NB4 (cell line): ENCODE measurements at regions not wholly inside any gene's neighbourhood (a gene's known extent, or its start where the extent isn't known, plus 50 kb on each side); places are given as distances from the start of the nearest gene placed in this dataset.

Source experiments
- DNase-seq: peaks from one replicate; pipeline ENCODE4 v3.0.0; 2010; ENCODE audit warnings: low read depth
- H3K4me3 ChIP-seq: one replicate; pipeline ENCODE4 v1.5.1; 2011; ENCODE audit warnings: mild to moderate bottlenecking, low read depth, low read length, moderate library complexity
- MYC ChIP-seq: IDR thresholded peaks from 2 replicates; pipeline ENCODE4 v1.6.1; 2011; ENCODE audit warnings: low read depth, low read length
- POLR2A ChIP-seq: IDR thresholded peaks from 2 replicates; pipeline ENCODE4 v1.6.1; 2011; ENCODE audit warnings: mild to moderate bottlenecking; ENCODE audit not compliant: insufficient read length; ENCODE audit errors: extremely low read depth
- TF ChIP-seq, protein P1 (sequence below): IDR thresholded peaks from one replicate; pipeline ENCODE4 v1.5.1; 2012; ENCODE audit warnings: low read depth, low read length
- TF ChIP-seq, protein P2 (sequence below): IDR thresholded peaks from 2 replicates; pipeline ENCODE4 v1.6.1; 2011; ENCODE audit warnings: low read depth, low read length

DNA sequence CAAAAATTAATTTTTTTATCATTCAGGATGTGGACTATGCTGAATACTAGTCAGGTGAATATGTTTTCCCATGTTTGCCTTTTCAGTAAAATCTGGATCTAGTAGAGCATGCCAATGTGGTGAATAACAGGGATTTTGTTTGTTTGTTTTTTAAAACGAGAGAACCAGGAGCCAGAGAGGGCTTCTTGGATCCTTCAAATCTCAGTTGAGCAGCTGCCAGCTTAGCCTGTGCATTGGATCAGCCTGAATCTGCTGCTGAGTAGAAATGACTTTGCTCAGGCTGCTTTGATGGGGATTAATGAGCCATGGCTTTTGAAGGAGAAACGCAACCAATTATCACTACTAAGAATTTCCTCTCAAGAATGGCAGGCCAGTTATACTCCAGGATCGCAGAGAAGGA lies 493.8 kb downstream of the ARL4A start:
- DNase-seq = no peak

DNA sequence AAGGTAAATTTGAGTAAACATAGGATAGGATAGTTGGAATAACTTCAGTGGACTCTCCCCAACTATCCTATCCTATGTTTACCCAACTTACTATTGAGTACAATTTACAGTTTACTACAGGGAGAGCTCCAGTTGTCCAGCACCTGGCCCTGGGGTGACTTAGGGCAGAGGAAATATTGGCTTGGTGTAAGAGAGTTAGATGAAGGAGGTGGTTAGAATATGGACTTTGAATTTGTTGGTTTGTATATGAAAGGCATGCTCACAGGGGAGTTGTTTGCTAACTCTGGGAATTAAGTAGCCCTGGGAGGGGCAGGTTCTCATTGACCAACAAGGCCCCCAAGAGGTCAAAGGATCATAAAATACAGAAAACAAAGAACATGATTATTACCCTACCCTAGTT lies 497.7 kb downstream of the ARL4A start:
- H3K4me3 ChIP-seq = no peak overlapping the region
- TF ChIP-seq, protein P1, sequence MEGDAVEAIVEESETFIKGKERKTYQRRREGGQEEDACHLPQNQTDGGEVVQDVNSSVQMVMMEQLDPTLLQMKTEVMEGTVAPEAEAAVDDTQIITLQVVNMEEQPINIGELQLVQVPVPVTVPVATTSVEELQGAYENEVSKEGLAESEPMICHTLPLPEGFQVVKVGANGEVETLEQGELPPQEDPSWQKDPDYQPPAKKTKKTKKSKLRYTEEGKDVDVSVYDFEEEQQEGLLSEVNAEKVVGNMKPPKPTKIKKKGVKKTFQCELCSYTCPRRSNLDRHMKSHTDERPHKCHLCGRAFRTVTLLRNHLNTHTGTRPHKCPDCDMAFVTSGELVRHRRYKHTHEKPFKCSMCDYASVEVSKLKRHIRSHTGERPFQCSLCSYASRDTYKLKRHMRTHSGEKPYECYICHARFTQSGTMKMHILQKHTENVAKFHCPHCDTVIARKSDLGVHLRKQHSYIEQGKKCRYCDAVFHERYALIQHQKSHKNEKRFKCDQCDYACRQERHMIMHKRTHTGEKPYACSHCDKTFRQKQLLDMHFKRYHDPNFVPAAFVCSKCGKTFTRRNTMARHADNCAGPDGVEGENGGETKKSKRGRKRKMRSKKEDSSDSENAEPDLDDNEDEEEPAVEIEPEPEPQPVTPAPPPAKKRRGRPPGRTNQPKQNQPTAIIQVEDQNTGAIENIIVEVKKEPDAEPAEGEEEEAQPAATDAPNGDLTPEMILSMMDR = no peak
- TF ChIP-seq POLR2A (no peak), MYC (no peak)
- DNase-seq = no peak

More for the DNA sequence above, 493.8 kb downstream of the ARL4A start:
- H3K4me3 ChIP-seq = no peak overlapping the region
- TF ChIP-seq POLR2A (no peak), MYC (no peak)
- TF ChIP-seq, protein P1 = no peak
- TF ChIP-seq, protein P2, sequence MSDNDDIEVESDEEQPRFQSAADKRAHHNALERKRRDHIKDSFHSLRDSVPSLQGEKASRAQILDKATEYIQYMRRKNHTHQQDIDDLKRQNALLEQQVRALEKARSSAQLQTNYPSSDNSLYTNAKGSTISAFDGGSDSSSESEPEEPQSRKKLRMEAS = no peak

DNA sequence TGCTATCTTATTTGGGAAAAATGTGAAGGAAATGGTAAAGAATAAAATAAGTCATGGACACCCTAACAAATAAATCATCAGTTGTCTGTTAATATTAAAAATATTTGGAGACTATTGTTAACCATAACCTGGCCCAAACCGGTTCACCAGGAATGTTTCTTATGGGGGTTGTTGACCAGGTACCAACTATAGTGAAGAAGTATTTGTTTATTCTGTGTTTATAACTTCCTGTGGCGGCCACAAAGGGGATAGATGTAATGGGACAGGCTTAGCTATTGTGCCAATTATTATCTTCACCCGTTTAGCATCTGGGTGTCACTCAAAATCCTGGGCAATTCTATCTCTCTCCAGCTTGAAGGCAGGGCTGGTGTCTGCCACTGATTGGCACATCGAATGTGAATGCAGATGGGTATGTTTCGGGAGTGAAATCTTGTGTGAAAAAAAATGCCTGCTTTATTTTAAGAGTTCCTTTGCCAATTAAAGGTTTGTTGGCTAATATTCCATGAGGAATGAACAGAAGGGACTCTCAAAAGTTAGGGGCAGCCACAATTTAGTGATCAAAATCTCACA lies 500.9 kb downstream of the ARL4A start:
- no peak overlapping the region for H3K4me3 ChIP-seq
- no peak for DNase-seq
- TF ChIP-seq, protein P2 = no peak
- no peak for TF ChIP-seq MYC
- no peak for TF ChIP-seq POLR2A
- TF ChIP-seq, protein P1 = no peak

DNA sequence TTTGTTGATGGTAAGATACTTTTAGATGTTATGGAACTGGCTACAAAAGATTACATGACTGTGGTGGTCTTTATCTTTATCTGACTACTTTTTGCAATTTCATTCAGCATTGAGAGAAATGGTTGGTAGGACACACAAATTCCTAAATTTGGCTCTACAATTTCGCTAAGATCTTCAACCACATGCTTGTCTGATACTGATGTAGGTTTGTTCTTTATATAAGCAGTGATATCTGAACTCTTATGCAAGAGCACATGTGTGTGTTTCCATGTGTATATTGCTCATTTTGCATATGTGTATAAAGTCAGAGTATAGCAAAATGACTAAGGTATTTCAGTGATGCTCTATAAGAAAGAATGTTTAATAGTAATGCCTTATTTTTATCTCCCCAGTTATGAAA lies 501.5 kb downstream of the ARL4A start:
- no peak for TF ChIP-seq POLR2A
- TF ChIP-seq, protein P1 = no peak
- TF ChIP-seq, protein P2 = 0 out of 2 replicates have a peak, but pooled peaks have one; percentile 11
- no peak for TF ChIP-seq MYC
- no peak for DNase-seq

DNA sequence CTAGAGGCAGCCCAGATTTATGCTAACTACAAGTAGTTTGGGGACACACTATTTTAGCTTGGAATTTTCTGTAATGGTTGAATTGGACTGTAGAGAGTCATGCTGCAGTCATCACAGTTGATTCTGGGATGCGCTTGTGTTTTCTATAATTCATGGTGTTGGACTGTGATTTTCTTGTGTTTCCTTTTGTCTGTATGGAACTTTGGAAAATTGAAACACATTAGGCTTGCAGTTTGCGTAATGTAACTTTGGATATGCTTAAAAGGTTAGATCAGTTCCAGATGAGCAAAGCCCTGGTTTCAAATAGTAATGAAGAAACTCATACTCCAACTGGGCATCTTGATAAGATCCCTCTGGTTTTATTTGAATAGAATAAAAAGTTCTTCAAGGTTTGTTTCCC lies 502.2 kb downstream of the ARL4A start:
- no peak for TF ChIP-seq MYC
- TF ChIP-seq, protein P2 = no peak
- H3K4me3 ChIP-seq = no peak overlapping the region
- no peak for DNase-seq

More for the DNA sequence above, 501.5 kb downstream of the ARL4A start:
- no peak overlapping the region for H3K4me3 ChIP-seq

DNA sequence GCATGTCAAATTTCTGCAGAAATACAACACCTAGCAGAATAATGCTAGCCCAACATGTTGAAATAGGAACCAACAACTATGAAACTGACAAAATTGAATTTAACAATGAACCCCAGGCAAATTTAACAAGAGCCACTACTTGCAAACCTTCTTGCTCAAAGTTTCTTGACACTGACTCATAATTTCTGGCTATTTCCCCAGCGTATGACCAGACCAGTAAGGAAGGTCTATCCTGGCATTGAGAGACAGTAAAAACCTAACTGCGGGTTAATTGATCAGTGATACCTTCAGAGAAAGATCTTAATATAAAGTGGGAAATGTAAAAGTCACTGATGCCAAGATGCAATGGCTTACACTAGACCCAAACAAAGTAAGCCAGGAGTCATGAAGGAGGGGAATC lies 510.1 kb downstream of the ARL4A start:
- no peak for DNase-seq
- TF ChIP-seq, protein P1 = no peak
- TF ChIP-seq, protein P2 = no peak
- TF ChIP-seq MYC (no peak), POLR2A (no peak)
- no peak overlapping the region for H3K4me3 ChIP-seq
